ENCODE measurements at regions not wholly inside any gene's neighbourhood (a gene's known extent, or its start where the extent isn't known, plus 50 kb on each side); places are given as distances from the start of the nearest gene placed in this dataset.
"Not testable (repeated sequence)": the region's sequence is repeated elsewhere in the genome, so short reads cannot be mapped to it uniquely, and the experiment has no call there.

DNA sequence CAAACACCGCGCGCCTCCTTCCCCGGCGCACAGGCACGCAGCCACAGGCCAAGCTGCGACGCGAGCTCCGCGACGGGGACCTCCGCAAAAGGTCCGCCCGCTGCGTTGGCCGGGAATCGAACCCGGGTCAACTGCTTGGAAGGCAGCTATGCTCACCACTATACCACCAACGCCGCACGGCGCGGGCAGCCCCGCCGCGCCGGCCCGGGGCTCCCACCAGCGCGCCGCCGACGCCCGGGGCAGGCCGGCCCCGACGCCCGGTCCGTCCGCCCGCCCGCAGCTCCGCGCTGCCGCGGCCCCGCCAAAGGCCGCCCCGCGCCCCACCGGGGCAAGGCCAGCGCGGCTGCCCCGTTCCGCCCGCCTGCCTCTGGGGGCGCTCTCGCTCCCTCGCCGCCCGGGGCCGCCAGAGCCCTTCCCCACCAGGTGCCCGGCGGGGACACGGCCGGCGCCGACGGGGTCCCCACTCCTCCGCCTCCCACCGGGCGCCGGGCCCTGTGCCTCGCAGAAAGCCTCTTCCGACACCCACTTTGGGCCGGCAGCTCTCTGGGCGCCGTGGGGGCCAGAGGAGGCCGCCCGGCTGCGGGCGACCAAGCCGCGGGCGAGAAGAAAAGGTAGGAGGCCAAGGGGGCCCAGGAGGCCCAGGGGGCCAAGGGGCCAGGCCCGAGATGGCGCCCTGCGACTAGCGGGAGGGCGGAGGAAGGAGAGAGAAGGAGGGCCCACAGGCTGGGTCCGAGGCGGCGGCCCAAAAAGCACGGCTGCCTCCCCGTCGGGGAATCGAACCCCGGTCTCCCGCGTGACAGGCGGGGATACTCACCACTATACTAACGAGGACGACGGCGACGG is 50.2 kb upstream of the FCGR2A start:
- not testable (repeated sequence) for DNase-seq (ENCODE audit: low spot score)

- DNase-seq (ENCODE audit: low spot score): not testable (repeated sequence)
These were observed 51.0 kb upstream of the FCGR2A start for GRCh38 chr1:161453950-161454864.

DNA sequence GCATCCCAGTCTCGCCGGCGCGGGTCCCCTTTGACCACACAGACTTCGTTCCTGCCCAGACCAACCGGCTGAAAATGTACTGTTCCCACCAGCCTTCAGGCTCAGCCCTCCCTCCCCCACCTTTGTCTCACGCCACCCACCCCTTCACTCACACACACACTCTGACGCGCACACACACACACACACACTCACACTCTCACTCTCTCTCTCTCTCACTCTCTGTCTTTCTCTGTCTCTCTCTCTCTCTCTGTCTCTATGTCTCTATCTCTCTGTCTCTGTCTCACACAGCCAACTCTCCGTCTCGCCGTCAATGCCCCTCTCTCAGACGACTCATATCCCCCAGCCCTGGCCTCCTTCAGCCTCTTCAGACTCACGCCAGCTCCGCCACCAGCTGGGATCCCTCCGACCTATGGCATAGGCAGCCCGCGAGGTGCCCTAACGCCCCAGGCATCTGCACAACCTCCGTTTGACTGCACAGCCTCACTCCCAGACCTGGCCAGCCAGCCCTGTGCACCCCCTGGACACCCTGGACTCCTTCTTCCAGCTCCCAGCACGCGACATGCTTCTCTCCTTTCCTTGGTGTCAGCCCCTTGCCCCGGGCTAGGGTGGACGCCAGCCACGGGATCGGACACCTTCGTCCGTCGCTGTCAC is 53.4 kb upstream of the FCGR2A start:
- DNase-seq (ENCODE audit: low spot score): not testable (repeated sequence)

- DNase-seq (ENCODE audit: low spot score): not testable (repeated sequence)
These were observed 57.4 kb upstream of the FCGR2A start for GRCh38 chr1:161447760-161448332.

DNA sequence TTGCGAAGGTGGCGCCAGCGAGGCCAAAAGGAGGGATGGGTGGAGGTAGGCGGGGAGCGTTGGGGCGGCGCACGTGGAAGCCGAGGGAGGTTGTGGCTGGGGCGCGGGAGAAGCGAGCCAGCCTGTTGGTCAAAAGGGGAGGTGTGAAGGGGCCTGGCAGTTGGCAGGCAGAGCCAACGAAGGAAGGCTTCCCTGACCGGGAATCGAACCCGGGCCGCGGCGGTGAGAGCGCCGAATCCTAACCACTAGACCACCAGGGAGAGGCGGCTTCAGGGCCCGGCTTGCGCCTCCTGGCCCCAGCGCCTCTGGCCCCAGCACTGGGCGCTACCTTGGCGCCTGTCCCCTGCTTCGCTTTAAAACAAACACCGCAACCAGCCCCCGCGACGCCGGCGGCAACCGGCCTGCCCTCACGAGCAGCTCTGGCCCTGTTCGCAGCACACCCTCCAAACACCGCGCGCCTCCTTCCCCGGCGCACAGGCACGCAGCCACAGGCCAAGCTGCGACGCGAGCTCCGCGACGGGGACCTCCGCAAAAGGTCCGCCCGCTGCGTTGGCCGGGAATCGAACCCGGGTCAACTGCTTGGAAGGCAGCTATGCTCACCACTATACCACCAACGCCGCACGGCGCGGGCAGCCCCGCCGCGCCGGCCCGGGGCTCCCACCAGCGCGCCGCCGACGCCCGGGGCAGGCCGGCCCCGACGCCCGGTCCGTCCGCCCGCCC is 58.1 kb upstream of the FCGR2A start:
- not testable (repeated sequence) for DNase-seq (ENCODE audit: low spot score)

GRCh38 chr1:161444725-161445124 is 60.5 kb upstream of the FCGR2A start:
- not testable (repeated sequence) for DNase-seq (ENCODE audit: low spot score)

DNA sequence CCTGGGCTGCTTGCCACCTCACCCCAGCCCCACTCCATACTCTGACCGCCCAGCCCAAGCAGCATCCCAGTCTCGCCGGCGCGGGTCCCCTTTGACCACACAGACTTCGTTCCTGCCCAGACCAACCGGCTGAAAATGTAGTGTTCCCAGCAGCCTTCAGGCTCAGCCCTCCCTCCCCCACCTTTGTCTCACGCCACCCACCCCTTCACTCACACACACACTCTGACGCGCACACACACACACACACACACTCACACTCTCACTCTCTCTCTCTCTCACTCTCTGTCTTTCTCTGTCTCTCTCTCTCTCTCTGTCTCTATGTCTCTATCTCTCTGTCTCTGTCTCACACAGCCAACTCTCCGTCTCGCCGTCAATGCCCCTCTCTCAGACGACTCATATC is 61.0 kb upstream of the FCGR2A start:
- DNase-seq (ENCODE audit: low spot score): not testable (repeated sequence)

DNA sequence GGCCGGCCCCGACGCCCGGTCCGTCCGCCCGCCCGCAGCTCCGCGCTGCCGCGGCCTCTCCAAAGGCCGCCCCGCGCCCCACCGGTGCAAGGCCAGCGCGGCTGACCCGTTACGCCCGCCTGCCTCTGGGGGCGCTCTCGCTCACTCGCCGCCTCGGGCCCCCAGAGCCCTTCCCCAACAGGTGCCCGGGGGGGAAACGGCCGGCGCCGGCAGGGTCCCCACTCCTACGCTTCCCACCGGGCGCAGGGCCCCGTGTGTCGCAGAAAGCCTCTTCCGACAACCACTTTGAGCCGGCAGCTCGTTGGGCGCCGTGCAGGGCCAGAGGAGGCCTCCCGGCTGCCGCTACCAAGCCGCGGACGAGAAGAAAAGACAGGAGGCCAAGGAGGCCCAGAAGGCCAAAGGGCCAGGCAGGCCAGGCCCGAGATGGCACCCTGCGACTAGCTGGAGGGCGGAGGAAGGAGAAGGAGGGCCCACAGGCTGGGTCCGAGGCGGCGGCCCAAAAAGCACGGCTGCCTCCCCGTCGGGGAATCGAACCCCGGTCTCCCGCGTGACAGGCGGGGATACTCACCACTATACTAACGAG is 64.9 kb upstream of the FCGR2A start:
- DNase-seq (ENCODE audit: low spot score): peak; percentile 47

DNA sequence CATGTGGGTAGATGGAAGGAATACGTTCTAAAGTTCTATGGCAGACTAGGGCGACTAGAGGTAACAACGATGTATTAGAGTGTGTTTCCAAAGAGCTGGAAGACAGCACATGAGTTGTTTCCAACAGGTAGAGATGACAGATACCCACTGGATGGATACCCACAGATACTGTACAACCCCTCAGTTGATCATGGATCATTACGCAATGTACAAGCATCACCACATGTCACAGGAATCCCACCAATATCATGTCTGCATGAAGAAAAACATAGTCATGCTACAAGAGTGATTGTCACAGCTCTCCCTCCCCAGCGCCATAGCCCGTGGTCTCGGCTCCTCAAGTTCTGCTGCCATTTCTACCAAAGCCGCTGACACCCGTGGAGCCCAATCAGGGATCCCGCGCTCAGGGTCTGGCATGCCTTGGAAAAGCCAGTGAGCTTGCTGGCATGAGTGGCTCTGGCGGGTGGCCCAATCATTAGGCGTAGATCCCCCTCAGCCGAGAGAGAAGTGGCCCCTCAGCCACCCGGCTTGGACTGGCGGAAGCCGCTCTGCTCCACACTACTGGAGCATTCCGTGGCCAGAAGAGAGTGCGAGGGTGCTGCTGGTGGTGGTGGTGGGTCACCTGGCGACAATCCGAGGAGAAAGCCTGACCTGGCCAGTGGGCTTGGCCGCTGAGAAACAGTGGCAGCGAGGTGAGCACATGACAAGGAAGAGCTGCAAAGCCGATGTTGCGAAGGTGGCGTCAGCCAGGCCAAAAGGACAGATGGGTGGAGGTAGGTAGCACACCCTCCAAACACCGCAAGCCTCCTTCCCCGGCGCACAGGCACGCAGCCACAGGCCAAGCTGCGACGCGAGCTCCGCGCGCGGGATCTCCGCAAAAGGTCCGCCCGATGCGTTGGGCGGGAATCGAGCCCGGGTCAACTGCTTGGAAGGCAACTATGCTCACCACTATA is 65.7 kb upstream of the FCGR2A start:
- no peak for DNase-seq (ENCODE audit: low spot score)

- DNase-seq (ENCODE audit: low spot score): not testable (repeated sequence)
These were observed 65.5 kb upstream of the CFAP126 start for GRCh38 chr1:161433191-161433590.

DNA sequence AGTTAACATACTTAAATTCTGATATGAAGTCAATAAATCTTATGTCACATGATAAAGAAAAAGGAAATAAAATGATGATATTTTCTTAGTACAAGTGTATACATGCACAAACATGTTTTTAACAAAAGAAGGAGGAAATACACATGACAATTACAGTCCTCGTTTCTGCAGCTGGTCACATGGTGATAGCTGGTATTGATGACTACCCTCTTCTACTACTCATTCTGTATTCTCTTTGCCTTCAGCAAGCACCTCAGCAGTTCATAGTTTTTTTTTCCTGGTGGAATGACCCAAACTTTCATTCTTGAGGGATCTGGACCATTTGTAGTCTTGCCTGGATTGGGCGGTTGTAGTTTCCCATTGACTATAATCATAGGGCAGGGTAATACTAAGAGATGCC is 64.4 kb upstream of the CFAP126 start:
- DNase-seq (ENCODE audit: low spot score): no peak

- no peak for DNase-seq (ENCODE audit: low spot score)
These were observed 60.2 kb upstream of the CFAP126 start for GRCh38 chr1:161427733-161428516.

GRCh38 chr1:161422914-161423313 is 55.2 kb upstream of the CFAP126 start:
- not testable (repeated sequence) for DNase-seq (ENCODE audit: low spot score)

DNA sequence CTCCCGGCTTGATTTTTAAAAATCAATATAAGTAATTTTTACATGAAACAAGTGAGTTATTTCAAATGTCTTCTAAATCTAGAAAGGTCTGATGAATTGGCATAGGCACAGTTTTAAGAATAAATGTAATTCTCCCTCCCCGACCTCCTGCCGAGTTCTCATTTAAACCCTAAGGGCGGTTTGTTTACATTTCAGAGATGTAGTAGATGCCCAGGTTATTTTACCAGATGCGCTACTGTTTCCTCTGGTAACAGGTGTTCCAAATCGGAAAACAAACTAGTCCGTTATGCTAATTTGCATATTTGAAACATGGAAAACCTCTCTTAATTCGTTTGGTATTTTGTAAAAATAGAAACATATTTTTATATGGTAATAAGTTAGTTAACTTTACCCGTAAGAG is 53.8 kb upstream of the CFAP126 start:
- DNase-seq (ENCODE audit: low spot score): no peak

GRCh38 chr1:161420763-161421455 is 53.2 kb upstream of the CFAP126 start:
- DNase-seq (ENCODE audit: low spot score): no peak

- DNase-seq (ENCODE audit: low spot score): not testable (repeated sequence)
These were observed 49.9 kb upstream of the CFAP126 start for GRCh38 chr1:161417536-161417935.
